Skin epidermis (tissue), 12 donors: ENCODE measurements at regions not wholly inside any gene's neighbourhood (a gene's known extent, or its start where the extent isn't known, plus 50 kb on each side); places are given as distances from the start of the nearest gene placed in this dataset.
"Not testable (repeated sequence)": the region's sequence is repeated elsewhere in the genome, so short reads cannot be mapped to it uniquely, and the experiment has no call there.

Experiments used
- H3K27ac ChIP-seq, 21 experiments: fragments of 200-600 bp; sonication (generic) in 11 of 21; one replicate each; pipeline ENCODE4 v1.5.0; 2020; ENCODE audit warnings: mild to moderate bottlenecking in 3 of 21, inconsistent platforms in 2 of 21, moderate library complexity in 2 of 21
- H3K4me3 ChIP-seq, 7 experiments: fragments of 200-600 bp; sonication (generic) in 2 of 7; one replicate each; pipeline ENCODE4 v1.5.0; 2020; ENCODE audit warnings: inconsistent platforms in 2 of 7, mild to moderate bottlenecking in 2 of 7, moderate library complexity in 1 of 7

DNA sequence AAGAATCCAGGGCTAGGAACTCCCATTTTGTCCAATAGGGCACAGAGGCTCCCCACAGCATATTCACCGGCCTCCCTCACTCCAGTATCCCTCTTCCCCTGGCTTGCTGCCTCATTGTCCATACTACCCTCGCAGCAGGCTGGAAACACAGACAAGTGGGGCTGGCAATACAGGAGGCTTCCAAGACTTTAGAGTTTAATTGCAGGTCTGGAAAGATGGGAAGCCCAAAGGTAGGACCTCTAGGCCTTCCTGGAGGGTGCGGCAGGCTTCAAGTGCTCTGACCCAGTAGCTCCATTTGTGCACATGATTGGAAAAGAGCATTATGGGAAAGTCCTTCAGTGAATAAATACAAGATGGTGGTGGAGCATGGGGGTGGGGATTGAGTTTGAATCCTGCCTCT is 166.7 kb downstream of the EVX1 start:
- Histone ChIP-seq H3K27ac (no peak overlapping the region), H3K4me3 (no peak overlapping the region)

DNA sequence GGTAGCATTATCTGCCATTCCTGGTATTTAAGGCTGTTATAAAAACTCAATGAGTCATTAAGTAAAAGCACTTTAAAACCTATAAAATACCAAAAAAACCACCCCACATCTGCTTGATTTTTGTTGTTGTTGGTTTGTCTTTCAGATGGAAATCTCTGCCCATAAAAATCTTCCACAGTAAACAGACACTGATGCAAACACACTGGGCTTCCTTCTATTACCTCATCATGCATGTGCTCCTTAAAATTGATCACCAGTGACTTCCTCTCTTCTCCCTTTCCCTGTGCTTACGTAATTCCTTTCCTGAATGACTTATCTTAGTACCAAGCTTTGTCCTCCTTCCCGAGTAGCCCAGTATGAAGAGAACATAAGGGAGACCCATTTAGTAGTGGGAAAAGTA is 167.2 kb downstream of the EVX1 start:
- Histone ChIP-seq H3K4me3 (no peak overlapping the region), H3K27ac (no peak overlapping the region)

DNA sequence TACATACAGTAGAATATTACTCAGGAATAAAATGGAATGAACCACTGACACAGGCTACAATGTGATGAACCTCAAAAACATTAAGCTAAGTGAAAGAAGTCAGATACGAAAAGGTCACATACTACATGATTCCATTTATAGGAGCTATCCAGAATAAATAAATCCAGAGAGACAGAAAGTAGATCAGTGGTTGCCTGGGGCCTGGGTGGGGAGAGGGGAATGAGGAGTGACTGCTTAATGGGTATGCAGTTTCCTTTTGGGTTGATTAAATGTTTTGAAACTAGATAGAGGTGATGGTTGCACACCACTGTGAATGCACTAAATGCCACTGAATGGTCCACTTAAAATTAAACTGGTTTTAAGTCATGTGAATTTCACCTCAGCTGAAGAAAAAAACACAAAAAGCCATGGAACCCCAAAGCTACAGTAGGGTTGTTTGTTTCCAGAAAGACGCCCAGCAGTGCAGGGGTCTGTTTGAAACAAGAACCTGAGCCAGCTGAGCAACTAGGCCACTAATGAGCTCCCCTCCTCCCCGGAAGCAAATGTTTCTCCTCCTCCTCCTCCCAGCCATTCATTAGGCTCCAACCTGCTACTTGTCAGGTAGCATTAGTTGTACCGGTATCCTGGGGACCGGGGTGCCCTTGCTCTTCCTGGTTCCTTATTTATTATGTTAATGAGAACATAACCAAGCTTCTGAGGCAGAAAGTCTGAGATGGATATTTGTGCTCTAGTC is 168.4 kb downstream of the EVX1 start:
- Histone ChIP-seq H3K27ac (no peak overlapping the region), H3K4me3 (no peak overlapping the region)

DNA sequence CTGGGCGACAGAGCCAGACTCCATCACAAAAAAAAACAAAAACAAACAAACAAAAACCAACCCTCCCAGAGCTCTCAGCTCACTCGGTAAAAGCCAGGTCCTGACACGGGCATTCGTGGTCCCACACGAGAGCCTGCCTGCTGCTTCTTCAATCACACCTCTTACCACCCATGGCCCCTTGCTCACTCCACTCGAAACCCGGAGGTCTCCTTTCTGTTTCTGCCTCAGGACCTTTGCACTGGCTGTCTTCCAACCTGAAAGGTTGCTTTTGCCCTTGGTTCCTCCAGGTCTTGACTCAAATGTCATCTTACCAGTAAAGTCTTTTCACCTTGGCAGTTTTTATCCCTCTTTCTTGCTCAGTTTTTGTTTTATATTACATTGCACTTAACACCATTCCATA is 169.6 kb downstream of the EVX1 start:
- H3K4me3 ChIP-seq = no peak overlapping the region
- no peak overlapping the region for H3K27ac ChIP-seq

DNA sequence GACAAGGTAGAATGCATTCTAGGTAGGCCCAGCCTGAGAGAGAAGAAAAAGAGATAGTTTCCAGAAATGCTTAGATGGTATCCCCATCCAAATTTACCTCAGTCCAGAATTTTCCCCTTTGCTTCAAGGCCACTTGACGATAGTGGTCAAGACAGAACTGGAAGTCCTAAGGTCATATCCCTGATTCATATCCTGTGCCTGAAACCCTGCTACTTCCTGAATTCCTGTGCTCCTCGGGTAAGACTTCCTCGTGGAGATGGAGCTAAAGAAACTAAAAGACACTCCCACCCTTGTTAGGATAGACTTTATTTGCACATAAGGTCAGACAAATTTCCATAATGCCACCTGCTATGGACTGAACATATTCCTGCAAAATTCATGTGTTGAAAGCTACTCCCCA is 175.9 kb downstream of the EVX1 start:
- Histone ChIP-seq H3K4me3 (no peak overlapping the region), H3K27ac (no peak overlapping the region)

DNA sequence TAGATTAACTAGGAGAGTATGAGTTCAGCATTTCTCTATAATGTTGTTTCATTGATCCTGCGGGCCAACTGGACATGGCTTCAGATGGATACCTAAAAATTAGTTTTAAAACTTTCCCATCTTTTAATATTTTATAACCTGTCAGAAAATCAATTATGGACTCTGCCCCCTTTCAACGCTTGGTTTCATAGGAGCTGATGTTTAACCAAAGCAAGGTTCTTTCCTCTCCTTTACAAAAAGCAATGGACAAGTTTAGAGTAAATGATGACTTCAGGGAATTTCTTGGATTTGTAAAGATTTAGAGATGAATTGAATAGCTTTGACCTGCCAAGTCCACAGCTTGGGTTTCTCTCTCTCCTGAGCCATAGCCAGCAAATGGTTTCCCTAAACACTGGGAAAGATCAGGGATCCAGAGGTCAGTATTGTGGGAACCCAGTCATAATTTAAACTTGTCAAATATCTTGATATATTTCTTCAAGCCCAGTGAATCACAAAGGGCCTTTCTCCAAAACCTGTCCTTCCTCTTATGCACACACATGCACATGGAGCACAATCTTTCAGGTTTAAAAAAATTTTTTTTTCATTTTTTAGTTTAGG is 177.1 kb downstream of the EVX1 start:
- Histone ChIP-seq H3K4me3 (no peak overlapping the region), H3K27ac (no peak overlapping the region)

DNA sequence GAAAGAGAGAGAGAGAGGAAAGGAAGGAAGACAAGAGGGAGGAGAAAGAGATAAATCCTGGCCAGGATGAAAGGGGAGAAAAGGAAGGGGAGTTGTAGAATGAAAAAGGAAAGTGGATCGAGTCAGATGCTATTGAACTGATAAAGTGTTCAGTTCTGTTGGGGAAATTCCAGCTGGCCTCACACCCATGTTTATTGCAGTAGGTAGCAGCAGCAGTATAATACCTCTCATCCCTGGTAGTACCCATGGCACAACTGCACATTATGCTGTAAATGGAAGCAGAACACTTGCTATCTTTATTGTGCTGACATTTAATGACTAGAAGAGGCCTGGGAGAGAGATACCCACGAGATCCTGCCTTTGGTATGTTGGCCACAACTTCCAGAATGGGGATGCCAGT is 178.1 kb downstream of the EVX1 start:
- Histone ChIP-seq H3K4me3 (no peak overlapping the region), H3K27ac (no peak overlapping the region)

DNA sequence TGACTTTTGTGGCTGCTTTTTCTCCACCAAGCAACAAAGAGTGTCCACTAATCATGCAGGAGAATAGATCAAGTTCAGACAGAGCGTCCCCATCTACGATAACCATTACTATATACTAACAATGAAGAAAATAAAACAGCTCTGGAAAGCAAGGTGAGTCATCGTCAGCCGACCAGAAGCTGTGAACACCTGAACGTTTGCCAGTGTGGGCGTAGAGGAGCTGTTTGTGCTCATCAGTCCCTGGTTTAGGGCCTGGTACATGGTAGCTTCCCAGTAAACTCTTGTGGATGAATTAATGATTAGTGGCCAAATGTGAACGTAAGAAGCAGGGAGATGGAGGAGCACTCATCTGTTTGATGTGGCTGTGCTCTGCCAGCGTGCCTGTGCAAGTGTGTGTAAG is 180.7 kb downstream of the EVX1 start:
- H3K4me3 ChIP-seq = no peak overlapping the region
- H3K27ac ChIP-seq = no peak overlapping the region

DNA sequence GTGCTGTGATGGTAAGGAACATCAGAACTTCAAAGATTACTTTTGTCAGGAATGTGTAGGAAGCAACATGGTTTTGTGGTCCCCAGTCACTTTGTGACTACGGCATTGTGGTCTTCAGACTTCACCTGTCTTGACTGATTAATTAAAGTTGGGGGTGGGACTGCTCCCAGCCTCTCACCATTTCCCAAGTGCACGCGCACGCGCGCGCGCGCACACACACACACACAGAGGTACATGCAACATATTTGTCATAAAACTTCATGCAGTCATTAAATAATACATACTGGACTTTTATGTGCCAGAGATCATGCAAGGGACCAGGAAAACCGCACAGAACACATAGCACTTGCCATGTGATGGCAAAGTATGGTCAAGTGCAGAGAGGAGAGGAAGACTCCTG is 181.2 kb downstream of the EVX1 start:
- no peak overlapping the region for H3K27ac ChIP-seq
- H3K4me3 ChIP-seq = no peak overlapping the region

DNA sequence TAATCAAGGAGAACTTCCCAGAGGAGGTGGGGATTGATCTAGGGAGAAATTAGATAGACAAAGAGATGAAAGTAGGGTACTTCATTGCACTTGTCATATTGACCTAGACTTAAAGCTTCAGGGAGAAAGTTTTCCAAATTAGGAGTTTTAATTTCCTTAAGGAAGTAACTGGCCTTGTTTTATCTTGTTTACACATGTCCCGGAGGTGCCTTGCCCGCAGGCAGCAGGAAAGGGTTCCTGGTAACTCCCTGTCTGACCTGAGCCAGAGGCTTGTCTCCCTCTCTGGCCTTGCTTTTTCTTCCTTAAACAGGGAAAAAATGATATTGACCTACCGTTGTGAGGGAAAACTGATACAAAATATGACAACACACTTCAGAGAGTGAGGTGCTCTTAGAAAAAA is 181.6 kb downstream of the EVX1 start:
- no peak overlapping the region for H3K27ac ChIP-seq
- no peak overlapping the region for H3K4me3 ChIP-seq

DNA sequence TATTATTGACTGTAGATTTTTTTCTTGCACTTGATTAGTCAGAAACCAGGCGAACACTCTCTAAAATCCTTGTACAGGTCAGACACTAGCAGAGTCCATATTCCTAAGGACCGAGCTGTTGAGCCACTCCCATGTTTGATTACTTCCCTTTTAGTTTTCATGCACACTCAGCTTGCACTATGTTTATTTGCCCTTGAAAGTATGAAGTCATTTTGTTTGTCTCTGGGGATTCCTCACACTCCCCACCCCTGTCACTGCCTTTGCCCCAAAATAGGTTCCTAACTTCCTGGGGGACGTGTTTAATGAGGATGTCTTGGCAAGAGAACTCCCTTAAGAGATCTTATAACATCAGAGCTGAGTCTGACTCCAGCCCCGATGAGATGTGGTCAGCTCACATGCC is 182.1 kb downstream of the EVX1 start:
- Histone ChIP-seq H3K27ac (no peak overlapping the region), H3K4me3 (no peak overlapping the region)

DNA sequence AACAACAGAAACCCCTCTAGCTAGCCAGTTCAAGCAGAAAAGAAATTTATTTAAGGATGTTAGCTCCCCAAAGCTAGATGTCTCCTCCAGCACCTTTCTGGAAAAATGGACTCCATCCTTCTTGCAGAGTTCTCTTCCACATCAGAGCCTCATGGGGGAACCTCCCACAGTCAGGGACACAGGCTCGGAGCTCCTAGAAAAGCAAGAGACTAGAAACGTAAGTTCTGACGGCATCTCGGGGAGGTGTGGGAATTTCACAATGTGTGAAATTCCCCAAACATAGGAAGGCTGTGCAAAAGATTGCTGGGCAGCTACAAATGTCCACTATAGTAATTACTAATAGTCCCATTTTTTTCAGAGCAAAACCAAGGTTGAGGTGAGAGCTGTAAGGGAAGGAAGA is 184.8 kb downstream of the EVX1 start:
- Histone ChIP-seq H3K4me3 (no peak overlapping the region), H3K27ac (no peak overlapping the region)

DNA sequence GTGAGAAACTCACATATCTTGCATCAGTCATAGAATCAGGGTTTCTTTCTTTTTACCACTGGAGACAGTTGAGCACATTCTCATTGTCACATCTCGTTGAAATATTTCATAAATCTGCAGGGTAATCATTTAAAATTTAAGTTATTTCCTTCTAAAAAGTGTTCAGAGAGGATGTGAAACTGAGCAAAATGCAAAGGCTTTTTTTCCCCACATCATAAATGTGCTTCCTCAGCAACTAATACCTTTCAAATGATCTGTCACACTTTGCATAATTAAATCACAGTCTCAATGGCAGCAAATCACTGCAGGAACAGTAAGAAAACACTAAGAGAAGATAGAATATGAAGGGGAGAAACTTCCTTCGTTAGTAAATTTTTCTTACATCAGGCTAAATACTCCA is 187.5 kb downstream of the EVX1 start:
- Histone ChIP-seq H3K4me3 (no peak overlapping the region), H3K27ac (no peak overlapping the region)

DNA sequence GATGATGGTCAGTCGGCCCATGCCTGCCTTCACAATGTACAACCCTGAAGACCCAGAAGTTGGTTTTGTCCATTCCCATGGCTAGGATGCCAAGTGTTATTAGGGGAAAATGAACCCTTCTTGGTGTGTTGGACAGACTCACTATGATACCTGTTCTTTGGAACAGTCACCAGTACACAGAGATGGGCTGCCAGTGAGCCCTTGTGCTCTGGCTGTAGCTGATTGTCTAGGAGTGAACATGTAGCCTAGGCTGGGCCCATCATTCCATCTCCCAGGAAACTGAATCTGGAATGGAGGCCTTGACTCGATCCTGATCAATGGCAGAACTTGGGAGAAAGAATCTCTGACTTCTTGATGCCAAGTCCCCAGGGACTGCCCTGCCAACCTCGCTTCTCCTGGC is 188.9 kb downstream of the EVX1 start:
- H3K27ac ChIP-seq = no peak overlapping the region
- H3K4me3 ChIP-seq = no peak overlapping the region

DNA sequence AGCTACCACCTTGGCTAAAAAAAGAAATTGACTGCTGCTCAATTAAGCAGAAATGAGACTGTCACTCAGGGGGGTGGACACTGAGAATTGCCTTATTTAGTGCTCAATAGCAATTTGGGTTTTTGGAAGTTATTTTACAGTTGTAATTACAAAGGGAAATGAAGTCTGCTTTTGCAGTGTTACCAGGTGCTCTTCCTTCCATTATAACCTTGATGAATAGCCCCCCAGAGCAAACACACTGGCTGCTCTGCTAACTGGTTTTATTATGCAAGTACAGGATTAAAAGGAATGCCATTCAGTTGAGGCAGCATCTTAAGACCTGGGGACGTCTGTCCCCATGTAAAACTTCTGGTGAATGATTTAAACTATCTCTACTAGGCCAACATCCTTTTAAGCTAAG is 191.0 kb downstream of the EVX1 start:
- Histone ChIP-seq H3K4me3 (no peak overlapping the region), H3K27ac (no peak overlapping the region)

DNA sequence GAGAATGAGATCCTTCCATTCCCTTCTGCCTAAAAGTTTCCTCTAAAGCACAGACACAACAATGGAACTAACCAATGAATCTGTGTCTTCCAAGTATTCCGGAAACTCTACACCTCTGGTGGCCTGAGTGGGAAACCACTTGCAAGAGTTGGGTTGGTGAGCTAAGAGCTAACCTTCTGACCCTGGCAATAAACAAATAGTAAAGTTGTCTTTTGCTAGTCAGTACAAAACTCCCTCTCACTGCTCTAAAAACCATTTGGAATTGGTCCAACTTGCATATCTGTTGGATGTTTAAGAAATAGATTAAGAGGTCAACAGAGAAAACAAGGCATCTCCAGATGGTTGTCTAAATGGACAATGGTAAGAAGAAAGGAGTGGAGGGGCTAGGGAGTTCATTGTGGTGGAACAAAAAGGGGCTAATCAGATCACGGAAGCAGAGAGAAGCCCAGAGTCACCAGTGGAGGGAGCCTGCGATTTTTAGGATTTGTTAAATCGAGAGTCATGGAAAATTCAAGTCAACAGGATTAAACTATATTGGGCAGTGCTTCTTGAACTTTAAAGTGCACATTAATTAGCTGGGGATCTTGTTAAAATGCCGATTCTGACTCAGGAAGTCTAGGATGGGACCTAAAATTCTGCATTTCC is 192.3 kb downstream of the EVX1 start:
- Histone ChIP-seq H3K27ac (no peak overlapping the region), H3K4me3 (no peak overlapping the region)

DNA sequence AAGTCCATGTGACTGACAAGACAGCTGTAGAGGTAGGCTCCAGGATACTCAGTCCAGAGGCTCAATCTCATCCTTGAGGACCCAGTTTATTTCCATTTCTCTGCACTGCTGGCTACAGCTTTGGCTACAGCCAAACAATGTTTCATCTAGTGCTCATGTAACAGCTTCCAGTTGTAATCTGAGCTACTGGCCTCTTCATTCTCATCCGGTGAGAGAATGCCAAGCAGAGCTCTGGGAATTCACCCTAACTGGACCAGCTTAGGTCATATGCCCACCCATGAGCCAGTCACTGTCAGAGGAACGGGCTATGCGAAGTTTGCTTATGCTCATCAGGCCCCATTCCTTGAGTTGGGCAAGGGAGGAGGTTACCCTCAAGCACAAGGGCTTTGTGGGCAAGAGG is 192.9 kb downstream of the EVX1 start:
- no peak overlapping the region for H3K4me3 ChIP-seq
- no peak overlapping the region for H3K27ac ChIP-seq

DNA sequence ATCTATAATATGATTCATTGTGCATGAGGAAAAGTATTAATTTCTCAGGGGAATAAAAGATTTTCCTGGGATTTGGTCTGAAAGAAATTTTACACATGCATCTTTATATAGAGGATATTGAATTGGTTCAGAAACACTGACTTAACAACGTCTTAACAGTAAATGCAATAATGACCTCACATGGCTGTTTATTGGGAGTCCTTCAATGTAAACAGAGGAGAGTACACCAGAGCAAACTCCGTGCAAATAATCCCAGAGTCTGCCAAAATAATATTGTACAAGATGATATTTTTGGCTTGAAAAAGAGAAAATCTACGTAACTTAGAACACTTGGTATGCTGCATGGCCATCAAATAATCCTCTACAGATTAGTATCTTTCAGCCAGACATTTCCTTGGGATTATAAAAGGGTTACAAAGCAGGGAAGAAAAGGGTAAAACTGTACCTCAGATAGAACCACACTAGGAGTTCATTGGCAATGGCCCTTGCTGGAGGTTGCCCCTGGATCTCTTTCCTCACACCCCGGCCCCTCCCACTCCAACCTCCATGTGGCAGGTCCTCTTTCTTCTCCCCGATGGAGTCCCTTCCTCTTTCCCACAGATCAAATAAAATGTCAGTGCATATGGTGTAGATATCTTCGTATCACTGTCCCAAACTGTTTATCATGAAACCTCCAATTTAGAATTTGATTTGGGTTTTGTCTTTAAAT is 196.4 kb downstream of the EVX1 start:
- no peak overlapping the region for H3K4me3 ChIP-seq
- no peak overlapping the region for H3K27ac ChIP-seq

DNA sequence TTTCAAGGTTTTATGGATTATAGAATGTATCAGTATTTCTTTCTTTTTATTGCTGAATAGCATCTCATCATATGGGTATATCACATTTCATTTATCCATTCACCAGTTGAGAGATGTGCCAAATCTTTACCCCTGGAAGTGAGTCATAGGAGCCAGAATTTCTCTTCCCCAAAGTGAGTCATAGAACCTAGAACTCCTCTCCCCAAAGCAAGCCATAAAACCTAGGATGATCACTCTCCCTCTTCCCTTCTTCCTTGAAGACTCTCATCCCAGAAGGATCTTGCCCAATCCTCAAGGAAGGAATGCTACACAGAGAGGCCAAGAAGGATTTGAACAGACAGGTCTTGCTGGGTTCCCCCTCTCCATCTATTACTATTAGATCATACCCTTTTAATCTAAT is 199.9 kb downstream of the EVX1 start:
- H3K27ac ChIP-seq = no peak overlapping the region

DNA sequence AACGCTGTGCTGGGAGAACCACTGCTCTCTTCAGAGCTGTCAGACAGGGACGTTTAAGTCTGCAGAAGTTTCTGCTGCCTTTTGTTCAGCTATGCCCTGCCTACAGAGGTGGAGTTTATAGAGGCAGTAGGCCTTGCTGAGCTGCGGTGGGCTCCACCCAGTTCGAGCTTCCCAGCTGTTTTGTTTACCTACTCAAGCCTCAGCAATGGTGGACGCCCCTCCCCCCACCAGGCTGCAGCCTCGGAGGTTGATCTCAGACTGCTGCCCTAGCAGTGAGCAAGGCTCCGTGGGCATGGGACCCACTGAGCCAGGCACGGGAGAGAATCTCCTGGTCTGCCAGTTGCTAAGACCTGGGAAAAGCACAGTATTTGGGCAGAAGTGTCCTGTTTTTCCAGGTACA is 206.4 kb downstream of the EVX1 start:
- H3K27ac ChIP-seq, H3K4me3 ChIP-seq: not testable (repeated sequence)

More for the DNA sequence above, 199.9 kb downstream of the EVX1 start:
- no peak overlapping the region for H3K4me3 ChIP-seq
